Right lung (tissue), 2 donors: ENCODE measurements at regions not wholly inside any gene's neighbourhood (a gene's known extent, or its start where the extent isn't known, plus 50 kb on each side); places are given as distances from the start of the nearest gene placed in this dataset.
A peak's percentile ranks its signal among the peaks of the same experiment; 100 is the strongest.
"Not testable (repeated sequence)": the region's sequence is repeated elsewhere in the genome, so short reads cannot be mapped to it uniquely, and the experiment has no call there.

Source experiments
- DNase-seq, 2 donors: peaks; one replicate each; pipeline ENCODE4 v3.0.0-alpha.2; 2013

DNA sequence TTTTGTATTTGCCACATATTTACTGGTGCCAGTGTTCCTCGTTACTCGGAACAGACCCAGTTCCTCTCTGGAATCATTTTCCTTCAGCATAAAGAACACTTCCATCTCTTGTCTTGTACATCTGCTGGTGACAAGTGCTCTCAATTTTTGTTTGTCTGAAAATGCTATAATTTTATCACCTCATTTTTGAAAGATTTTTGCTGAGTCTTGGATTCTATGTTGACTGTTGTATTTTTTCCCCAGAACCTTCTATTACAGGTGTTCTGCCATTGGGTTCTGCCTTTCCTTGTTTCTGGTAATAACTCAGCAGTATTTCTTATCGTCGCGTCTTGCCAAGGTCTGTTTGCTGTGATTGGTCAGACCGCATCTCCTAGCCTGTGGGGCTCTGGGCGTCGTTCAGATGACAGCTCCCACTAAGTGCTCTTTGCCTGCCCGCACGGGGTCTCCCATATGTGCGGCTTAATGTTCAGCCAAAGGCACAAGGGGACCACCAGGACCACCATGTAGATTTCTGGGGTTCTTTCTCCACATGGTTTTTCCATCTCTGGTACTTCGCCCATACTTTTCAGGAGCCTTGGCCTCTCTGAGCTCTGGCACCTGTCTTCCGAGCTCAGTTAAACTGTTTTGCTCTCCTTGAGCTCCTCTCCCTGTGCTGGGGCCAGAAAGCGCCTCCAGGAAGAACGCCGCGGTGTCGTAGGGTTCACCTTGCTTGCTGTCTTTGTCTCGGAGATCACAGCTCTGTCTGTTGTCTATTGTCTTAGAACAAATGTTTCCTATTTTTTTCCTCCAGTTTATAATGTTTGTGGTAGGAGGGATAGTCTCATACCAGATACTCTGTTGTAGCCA, 80.0 kb downstream of the METRNL start:
- no peak for DNase-seq

GRCh38 chr17:83160443-83161297, 81.3 kb downstream of the METRNL start:
- DNase-seq = no peak

DNA sequence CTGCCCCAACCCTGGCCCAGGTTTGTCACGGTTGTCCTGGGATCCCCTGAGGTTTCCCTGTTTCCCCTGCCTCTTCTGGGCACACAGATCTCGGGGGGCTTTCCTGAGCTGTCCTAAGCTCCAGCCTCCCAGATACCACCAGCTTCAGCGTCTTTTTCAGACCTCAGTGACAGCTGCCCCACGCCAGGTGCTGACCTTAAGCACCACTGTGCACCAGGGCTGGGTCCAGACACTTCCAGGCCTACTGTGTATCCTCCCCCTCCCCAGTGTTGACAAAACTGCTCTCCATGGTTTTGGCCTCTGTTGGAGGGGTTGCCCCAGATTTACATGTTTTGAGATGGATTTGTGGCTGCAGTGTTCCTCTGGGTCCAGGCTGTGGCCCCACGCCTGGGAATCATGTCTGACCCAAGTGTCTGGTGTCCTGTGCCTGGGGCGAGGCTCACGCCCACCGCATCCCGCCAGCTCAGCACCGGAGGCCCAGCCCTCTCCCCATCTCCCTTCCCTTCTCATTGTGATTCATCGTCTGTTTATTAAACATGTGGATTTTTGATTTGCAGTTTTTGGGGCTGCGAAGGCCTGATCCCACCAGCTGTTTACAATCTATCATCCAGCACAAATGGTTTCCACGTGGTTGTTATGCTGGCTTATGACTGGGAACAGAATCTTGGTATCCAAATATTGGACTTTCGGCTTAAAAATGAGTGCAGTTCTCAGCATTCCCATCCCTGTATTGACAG, 82.1 kb downstream of the METRNL start:
- DNase-seq = peak in 1 of 2 donors; percentile 45

GRCh38 chr17:83162035-83162745, 82.8 kb downstream of the METRNL start:
- no peak for DNase-seq

DNA sequence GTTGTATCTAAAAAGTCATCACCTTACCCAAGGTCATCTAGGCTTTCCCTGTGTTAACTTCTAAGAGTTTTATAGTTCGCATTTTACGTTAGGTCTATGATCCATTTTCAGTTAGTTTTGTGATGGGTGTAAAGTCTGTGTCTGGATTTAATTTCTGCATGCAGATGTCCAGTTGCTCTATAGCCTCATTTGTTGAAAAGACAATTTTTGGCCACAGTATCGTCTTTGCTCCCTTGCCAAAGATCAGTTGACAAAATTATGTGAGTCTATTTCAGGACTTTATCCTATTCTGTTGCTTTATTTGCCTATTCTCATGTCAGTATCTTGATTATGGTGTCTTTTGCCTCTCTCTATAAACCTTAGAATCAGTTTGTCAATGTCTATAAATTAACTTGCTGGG, 85.1 kb downstream of the METRNL start:
- DNase-seq = no peak

DNA sequence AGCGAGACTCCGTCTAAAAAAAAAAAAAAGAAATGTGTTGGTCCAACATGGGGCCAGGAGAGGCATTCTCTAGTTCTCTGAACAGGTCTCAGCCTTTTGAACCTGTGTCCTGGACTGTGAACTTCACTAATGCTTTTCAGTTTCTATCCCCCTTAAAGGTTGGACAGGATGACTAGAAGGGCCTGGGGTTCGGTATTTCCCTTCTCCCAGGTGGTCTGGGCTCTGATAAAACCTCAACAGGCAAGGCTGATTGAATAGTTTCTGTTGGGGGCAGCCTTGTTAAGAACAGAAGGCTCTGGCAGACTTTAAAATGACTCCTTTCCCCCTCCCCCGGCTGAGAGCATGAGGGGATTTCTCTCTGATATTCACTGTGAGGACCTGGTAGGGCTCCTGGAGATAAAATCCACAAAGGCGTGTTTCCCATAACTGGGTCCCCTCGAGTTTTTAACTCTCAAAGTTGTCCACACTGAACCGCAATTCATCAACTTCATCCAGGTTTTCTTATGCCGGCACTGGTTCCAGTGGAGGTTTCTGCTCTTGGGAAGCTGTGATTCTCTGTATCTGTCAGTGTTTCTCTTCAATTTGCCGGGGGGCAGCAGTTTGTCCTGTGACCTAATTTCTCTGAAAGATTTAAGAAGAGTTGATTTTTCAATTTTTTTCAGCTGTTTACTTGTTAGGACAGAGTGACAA, 91.3 kb downstream of the METRNL start:
- no peak for DNase-seq

DNA sequence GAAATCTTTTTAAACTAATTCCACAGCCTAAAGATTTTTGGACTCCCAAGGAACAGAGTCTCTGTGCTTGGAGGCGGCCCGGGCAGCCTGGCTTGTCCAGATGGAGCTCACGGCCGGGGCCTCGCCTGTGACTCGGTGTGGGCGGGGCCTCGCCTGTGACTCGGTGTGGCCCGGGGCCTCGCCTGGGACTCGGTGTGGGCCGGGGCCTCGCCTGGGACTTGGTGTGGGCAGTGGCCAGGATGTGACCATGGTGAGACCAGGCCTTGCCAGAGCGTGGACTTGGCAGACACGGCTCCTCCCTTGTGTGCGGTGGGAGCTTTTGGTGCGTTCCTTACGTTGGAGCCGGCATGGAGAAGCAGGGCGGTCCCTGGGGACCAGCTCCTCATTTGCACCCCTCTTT, 92.3 kb downstream of the METRNL start:
- no peak for DNase-seq

DNA sequence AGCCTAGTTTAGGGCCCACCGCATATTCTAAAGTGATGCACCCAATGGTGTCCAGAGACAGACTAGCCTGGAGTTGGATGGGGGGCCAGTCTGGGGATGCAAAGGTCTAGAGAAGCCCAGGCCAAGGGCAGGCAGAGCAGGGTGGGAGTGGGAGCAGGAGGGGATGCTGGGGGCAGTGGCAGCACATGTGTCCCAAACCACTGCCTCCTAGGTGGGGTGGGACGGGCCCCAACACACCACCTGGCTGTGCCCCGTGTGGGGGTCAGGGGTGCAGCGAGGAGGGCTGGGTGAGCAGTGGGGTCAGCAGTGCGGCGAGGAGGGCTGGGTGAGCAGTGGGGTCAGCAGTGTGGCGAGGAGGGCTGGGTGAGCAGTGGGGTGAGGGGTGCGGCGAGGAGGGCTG, 92.7 kb downstream of the METRNL start:
- DNase-seq = not testable (repeated sequence)

DNA sequence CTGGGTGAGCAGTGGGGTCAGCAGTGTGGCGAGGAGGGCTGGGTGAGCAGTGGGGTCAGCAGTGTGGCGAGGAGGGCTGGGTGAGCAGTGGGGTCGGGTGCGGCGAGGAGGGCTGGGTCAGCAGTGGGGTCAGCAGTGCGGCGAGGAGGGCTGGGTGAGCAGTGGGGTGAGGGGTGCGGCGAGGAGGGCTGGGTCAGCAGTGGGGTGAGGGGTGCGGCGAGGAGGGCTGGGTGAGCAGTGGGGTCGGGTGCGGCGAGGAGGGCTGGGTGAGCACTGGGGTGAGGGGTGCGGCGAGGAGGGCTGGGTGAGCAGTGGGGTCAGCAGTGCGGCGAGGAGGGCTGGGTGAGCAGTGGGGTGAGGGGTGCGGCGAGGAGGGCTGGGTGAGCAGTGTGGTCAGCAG, 93.2 kb downstream of the METRNL start:
- not testable (repeated sequence) for DNase-seq

DNA sequence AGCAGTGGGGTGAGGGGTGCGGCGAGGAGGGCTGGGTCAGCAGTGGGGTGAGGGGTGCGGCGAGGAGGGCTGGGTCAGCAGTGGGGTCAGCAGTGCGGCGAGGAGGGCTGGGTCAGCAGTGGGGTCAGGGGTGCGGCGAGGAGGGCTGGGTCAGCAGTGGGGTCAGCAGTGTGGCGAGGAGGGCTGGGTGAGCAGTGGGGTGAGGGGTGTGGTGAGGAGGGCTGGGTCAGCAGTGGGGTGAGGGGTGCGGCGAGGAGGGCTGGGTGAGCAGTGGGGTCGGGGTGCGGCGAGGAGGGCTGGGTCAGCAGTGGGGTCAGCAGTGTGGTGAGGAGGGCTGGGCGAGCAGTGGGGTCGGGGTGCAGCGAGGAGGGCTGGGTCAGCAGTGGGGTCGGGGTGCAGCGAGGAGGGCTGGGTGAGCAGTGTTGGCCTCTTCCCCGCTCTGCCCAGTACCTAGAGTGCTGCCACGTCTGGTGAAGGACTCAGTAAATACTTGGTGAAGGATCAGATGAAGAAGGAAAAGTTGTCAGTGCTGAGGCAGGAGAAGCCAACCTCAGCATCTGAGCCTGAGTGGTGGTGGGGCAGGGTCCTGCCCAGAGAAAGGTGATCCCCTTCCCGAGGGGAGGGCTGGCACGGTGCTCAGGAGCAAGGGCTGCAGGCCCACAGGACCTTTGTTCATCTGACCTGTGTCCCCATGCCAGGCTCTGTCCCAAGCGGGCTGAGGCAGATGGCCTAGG, 93.9 kb downstream of the METRNL start:
- DNase-seq = not testable (repeated sequence)

DNA sequence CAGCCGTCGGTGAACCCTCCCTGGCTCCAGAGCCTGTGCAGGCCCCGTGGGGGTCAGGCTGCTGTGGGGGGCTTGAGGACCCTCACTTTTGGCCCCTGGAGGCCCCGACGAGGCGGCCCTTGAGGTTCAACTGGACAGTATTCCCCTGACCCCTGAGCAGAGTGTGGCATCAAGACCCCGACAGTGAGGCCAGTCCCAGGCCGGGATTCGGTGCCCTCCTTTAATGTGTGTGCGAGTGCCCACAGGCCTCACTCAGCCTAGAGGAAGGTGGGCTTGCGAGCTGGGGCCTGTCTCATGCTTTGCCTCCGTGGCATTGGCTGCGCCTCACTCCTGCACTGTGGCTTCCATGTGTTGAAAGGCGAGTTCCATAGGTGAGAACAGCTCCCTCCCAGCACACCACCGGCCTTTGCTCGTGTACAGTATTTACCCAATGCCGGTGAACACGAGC, 94.5 kb downstream of the METRNL start:
- no peak for DNase-seq

DNA sequence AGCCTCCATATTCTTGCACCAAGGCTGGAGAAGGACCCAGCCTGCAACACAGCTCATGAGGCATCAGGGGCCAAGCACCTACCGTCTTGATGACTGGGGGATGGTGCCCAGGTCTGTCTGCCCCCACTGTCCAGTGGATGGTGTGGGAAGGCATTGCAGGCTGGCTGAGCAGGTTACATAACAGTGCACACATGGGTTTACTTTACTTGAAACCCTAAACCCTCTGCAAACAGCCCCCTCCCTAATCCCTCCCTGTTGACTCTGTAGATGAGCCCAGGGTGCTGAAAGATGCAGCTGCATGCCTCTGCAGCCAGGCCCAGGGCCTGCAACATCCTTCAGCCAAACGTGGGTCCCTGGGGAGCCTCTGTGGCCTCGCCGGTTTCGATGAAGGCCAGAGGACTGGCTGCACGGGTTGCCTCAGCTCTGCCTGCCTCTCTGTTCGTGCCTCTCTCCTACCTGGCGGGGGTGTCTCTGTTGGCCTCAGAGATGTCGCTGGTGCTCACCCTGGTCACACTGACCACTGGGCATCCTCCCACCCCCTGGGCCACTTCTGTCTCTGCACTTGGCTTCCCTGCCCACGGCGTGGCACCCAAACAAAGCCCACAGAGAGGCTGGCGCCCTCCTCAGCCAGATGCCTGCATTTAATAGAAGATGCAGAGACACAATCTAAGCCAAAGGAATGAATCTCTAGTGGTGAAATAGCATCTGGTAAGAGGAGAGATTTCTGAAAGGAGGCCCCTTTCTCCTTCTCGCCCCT, 95.1 kb downstream of the METRNL start:
- DNase-seq = no peak

GRCh38 chr17:83175119-83175821, 95.9 kb downstream of the METRNL start:
- DNase-seq = no peak

- DNase-seq = no peak
These were observed 96.6 kb downstream of the METRNL start for GRCh38 chr17:83175822-83176622.

GRCh38 chr17:83176623-83177583, 97.5 kb downstream of the METRNL start:
- DNase-seq = no peak
